ENCODE measurements at regions not wholly inside any gene's neighbourhood (a gene's known extent, or its start where the extent isn't known, plus 50 kb on each side); places are given as distances from the start of the nearest gene placed in this dataset.

- H3K23ac ChIP-seq (ENCODE audit: insufficient read length, low read depth, low read length), result no peak overlapping the region
- H3K9ac ChIP-seq (ENCODE audit: extremely low read depth, insufficient read length, low read length), result no peak overlapping the region
- H2BK120ac ChIP-seq (ENCODE audit: low read depth, low read length, poor library complexity, severe bottlenecking), result no peak overlapping the region
- Mint-ChIP-seq H3K27me3 (ENCODE audit: low read depth) (peaks cover 8% of the 10 kb centered on the region; the same call in 1 of the 2 replicates), H3K9me3 (no peaks in the 10 kb centered on the region), H3K4me1 (peaks cover 2 to 3% of the 10 kb centered on the region in 2 experiments; a peak in 3 of 4 replicates), H3K36me3 (ENCODE audit: insufficient read depth in 1 of 3, low read depth in 3 of 3) (peaks cover 0 to 2% (median 0%) of the 10 kb centered on the region in 3 experiments; a peak in 3 of 7 replicates), H3K27ac (no peak overlapping the region), H3K4me3 (no peak overlapping the region)
- H2AK5ac ChIP-seq (ENCODE audit: insufficient read length, low read length), result no peak overlapping the region
- no peak overlapping the region for H2BK20ac ChIP-seq (ENCODE audit: low read depth, low read length, poor library complexity, severe bottlenecking)
- H3K4me2 ChIP-seq (ENCODE audit: insufficient read depth, insufficient read length, low read length), result no peak overlapping the region
- no peak overlapping the region for H2BK15ac ChIP-seq (ENCODE audit: low read depth, low read length)
- no peak overlapping the region for H3T11ph ChIP-seq (ENCODE audit: low read length)
- no peak overlapping the region for H2AFZ ChIP-seq (ENCODE audit: low read length)
- WGBS (ENCODE audit: extremely low coverage, insufficient read length, low lambda C conversion rate), result no CpG with 5 or more reads among the region's 15 CpGs
- no peak overlapping the region for H4K5ac ChIP-seq (ENCODE audit: insufficient read length, low read depth, low read length)
- no peak overlapping the region for H4K8ac ChIP-seq (replicated peaks; ENCODE audit: insufficient read length, low read depth, low read length)
- H3K56ac ChIP-seq (ENCODE audit: insufficient read length, low read depth, low read length), result no peak overlapping the region
- no peaks in the 10 kb centered on the region for H4K20me1 ChIP-seq (ENCODE audit: control insufficient read depth, insufficient read depth, insufficient read length)
- TF ChIP-seq CTCF (conservative IDR thresholded peaks at IDR 0.05), result no peak
- no peak overlapping the region for H3K18ac ChIP-seq (ENCODE audit: insufficient read length, low read depth, low read length)
- no peaks in the 10 kb centered on the region for H3K23me2 ChIP-seq (ENCODE audit: insufficient read length, low read depth, low read length, poor library complexity, severe bottlenecking)
- no peaks in the 10 kb centered on the region for H3K79me2 ChIP-seq (ENCODE audit: insufficient read depth, low read length)
- no peaks in the 10 kb centered on the region for H3K79me1 ChIP-seq (ENCODE audit: insufficient read depth, low read depth, low read length, poor library complexity, severe bottlenecking)
- no peak overlapping the region for H2BK5ac ChIP-seq (ENCODE audit: insufficient read length, low read length)
- H4K91ac ChIP-seq (ENCODE audit: insufficient read length, low read depth, low read length), result no peak overlapping the region
- no peak overlapping the region for H3K27ac ChIP-seq (ENCODE audit: insufficient read length, low read depth, low read length)
- no peak overlapping the region for H3K14ac ChIP-seq (ENCODE audit: insufficient read depth, low read length)
- DNase-seq, result no peak
- H3K27me3 ChIP-seq (ENCODE audit: insufficient read depth, low read length), result no peaks in the 10 kb centered on the region
- H3K9me3 ChIP-seq (ENCODE audit: control insufficient read depth, low read depth, low read length), result no peaks in the 10 kb centered on the region
- H3K4ac ChIP-seq (ENCODE audit: low read depth, low read length), result no peak overlapping the region
- H3K4me1 ChIP-seq (ENCODE audit: insufficient read depth, low read length), result no peaks in the 10 kb centered on the region
- H2BK12ac ChIP-seq (ENCODE audit: insufficient read length, low read depth, low read length), result no peak overlapping the region
Observed at GRCh38 chr5:4093236-4093635, 497.6 kb downstream of the IRX1 start.

Data from H9 (cell line).